WI38 (cell line): ENCODE measurements at regions not wholly inside any gene's neighbourhood (a gene's known extent, or its start where the extent isn't known, plus 50 kb on each side); places are given as distances from the start of the nearest gene placed in this dataset.
A peak's percentile ranks its signal among the peaks of the same experiment; 100 is the strongest.

Source experiments
- H3K4me3 ChIP-seq: 2 replicates; pipeline ENCODE4 v1.5.1; 2011; ENCODE audit warnings: low read depth, mild to moderate bottlenecking, control low read depth, low read length
- TF ChIP-seq, protein P1 (sequence below): IDR thresholded peaks from 2 replicates; pipeline ENCODE4 v1.5.1; 2012; ENCODE audit warnings: low read depth, mild to moderate bottlenecking, control low read depth, low read length

DNA sequence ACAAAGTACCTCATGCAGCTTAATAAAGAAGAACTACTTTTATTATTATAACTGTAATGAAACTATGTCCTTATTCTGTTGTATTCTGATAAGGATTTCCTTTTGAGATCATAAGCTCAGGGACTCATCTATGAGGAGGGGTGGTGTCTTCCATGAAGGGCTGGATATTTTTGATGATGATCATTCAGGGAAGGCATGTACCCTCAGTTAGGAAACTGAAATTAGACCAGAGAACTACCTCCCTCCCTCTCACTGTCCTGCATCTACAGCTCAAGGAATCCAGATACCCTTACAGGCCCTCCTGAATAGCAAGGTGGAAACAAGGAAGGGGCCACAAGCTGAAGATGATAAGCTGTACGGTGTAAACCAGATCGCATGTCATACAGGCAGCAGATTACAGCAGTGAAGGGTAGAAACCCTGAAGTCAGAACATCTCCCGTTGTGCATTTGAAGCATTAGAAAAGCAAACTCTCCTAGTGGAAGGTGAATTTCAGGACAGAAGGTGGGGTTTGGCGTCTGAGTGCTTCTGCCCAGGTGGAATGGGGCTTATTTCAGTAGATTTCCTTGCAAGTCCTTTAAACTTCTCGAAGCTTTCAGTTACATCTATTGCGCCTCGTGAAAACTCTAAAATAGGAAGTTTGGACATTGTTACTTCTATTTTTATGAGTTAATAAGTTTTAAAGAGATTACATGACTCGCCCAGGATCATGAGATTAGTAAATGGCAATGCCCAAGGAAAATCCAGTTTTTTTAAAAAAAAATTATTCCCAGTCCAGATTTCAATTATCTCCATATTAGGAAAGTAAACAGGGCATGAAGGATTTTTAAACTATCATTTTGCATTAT, 101.1 kb upstream of the HNRNPU start:
- TF ChIP-seq, protein P1, sequence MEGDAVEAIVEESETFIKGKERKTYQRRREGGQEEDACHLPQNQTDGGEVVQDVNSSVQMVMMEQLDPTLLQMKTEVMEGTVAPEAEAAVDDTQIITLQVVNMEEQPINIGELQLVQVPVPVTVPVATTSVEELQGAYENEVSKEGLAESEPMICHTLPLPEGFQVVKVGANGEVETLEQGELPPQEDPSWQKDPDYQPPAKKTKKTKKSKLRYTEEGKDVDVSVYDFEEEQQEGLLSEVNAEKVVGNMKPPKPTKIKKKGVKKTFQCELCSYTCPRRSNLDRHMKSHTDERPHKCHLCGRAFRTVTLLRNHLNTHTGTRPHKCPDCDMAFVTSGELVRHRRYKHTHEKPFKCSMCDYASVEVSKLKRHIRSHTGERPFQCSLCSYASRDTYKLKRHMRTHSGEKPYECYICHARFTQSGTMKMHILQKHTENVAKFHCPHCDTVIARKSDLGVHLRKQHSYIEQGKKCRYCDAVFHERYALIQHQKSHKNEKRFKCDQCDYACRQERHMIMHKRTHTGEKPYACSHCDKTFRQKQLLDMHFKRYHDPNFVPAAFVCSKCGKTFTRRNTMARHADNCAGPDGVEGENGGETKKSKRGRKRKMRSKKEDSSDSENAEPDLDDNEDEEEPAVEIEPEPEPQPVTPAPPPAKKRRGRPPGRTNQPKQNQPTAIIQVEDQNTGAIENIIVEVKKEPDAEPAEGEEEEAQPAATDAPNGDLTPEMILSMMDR: no peak
- H3K4me3 ChIP-seq: no peak overlapping the region

DNA sequence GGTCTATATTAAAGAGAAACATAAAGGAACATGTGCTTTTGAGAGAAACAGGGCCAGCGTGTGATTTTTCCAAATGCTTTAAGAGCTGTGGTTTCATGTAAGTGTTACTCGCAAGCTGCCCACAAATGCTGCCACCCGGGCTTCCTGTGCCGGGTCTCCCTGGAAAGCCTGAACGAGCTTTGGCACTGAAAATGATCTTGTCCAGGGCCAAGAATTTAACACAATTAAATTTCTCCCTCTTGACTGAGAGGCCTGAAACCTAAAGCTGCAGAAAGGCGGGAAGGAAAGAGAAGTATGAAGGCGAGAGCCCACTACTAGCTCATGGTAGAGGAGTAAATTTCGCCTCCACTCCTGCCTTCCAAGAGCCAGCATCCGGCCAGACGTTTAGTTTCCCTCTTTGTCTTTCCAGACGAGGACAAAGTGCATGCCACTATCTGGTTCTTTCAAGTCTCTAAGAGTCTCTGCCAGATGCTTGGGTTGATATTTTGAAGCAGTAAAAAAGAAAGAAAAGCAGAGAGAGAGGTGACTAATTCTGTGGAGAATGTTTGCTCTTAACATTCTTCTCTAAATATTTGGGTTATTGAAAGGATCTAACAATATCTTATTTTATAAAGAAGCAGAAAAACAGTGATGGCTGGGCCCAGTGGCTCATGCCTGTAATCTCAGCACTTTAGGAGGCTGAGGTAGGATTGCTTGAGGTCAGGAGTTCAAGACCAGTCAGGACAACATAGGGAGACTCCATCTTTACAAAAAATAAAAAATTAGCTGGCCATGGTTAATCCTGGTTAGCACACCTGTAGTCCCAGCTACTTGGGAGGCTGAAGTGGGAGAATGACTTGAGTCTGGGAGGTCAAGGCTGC, 100.0 kb upstream of the HNRNPU start:
- peak overlapping the region; percentile 32 for H3K4me3 ChIP-seq
- TF ChIP-seq, protein P1: no peak

DNA sequence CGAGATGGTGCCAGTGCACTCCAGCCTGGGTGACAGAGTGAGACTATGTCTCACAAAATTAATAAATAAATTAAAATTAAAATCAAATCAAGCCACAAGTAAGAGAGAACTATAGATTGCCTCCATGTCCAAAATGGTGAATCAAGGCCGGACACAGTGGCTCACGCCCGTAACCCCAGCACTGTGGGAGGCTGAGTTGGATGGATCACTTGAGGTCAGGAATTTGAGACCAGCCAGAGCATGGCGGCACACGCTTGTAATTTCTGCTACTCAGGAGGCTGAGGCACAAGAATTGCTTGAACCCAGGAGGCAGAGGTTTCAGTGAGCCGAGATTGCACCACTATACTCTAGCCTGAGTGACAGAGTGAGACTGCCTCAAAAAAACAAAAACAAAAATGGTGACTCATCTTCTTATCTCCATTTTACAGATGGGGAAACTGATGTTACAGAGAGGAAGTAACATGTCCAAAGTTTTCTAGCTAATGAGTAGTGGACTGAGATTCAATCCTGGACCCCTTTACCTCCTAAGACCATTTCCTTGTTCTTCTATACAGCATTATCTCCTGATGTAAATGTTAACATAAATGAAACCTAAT, 99.0 kb upstream of the HNRNPU start:
- TF ChIP-seq, protein P1: no peak
- peak overlapping the region; percentile 32 for H3K4me3 ChIP-seq

DNA sequence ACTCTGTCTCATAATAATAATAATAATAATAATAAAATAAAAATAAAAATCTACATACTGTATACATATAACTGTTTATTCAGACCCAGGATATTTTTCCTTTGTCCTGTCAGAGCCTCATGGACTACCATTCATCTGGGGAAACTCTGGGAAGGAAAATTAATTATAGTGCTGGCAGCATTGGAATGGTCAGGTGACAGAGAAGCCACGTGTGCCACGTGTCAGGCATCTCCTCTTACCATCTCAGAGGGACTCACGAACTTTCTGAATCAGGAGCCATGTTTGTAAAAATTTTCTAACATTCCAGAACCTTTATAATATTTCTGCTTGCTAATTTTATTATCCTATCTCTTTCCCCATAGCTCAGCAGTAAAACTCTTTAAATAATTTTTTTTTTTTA, 97.8 kb upstream of the HNRNPU start:
- H3K4me3 ChIP-seq: no peak overlapping the region
- TF ChIP-seq, protein P1: no peak

DNA sequence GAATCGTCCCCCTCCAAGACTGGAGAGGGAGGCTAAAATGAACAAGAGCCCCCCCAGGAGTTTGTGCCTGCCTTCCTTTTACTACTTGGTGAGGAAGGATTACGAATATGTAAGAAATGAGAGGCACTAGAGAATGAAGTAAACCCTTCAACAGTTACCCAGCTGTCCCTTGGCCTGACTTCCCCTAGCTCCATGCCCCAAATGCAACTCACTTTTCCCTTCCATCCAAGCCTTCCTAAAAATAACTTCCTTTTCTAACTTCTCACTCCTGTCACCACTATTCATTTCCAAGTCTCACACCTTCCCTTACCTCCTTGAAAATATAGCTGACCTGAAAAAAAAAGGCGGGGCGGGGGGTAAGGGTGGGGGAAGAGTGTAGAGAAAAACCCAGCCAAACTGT, 96.6 kb upstream of the HNRNPU start:
- no peak overlapping the region for H3K4me3 ChIP-seq
- TF ChIP-seq, protein P1: no peak

DNA sequence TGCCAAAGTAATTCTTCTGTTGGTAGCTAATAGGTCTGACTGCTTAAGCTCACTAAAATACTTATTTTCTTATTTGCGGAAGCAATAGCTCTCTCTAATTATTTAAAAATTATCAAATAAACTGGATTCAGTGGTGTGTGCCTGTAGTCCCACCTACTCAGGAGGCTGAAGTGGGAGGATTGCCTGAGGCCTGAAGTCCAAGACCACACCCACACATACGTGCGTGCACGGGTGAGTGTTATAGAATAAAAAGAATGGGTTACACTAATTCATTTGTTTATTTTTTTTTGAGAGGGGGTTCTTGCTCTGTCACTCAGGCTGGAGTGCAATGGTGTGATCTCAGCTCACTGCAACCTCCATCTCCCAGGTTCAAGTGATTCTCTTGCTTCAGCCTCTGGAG, 94.2 kb upstream of the HNRNPU start:
- H3K4me3 ChIP-seq: no peak overlapping the region
- TF ChIP-seq, protein P1: no peak
